Stimulated activated CD8-positive, alpha-beta memory T cell treated with anti-CD3 and anti-CD28 coated beads, Interleukin-15, amount 100 ng/mL, for 1 hour (primary cell): ENCODE measurements at regions not wholly inside any gene's neighbourhood (a gene's known extent, or its start where the extent isn't known, plus 50 kb on each side); places are given as distances from the start of the nearest gene placed in this dataset.

Experiments used
- DNase-seq: peaks from one replicate; pipeline ENCODE4 v3.0.0-alpha.2; 2020; ENCODE audit warnings: low read depth

GRCh38 chr16:66014221-66014620 lies 352.3 kb upstream of the CDH5 start:
- DNase-seq: no peak

GRCh38 chr16:66013486-66013885 lies 353.0 kb upstream of the CDH5 start:
- DNase-seq: no peak

GRCh38 chr16:66008136-66008535 lies 358.4 kb upstream of the CDH5 start:
- no peak for DNase-seq

GRCh38 chr16:66007717-66008116 lies 358.8 kb upstream of the CDH5 start:
- DNase-seq: no peak

GRCh38 chr16:66006485-66006884 lies 360.0 kb upstream of the CDH5 start:
- DNase-seq: no peak

GRCh38 chr16:66004699-66005098 lies 361.8 kb upstream of the CDH5 start:
- no peak for DNase-seq

- DNase-seq: no peak
These were observed 363.3 kb upstream of the CDH5 start for GRCh38 chr16:66003201-66003600.

- no peak for DNase-seq
These were observed 363.9 kb upstream of the CDH5 start for GRCh38 chr16:66002601-66003000.

GRCh38 chr16:66001432-66001831 lies 365.1 kb upstream of the CDH5 start:
- no peak for DNase-seq

- no peak for DNase-seq
These were observed 368.0 kb upstream of the CDH5 start for GRCh38 chr16:65998443-65998842.

- DNase-seq: no peak
These were observed 372.2 kb upstream of the CDH5 start for GRCh38 chr16:65994291-65994690.

- DNase-seq: no peak
These were observed 375.3 kb upstream of the CDH5 start for GRCh38 chr16:65991149-65991701.

GRCh38 chr16:65989861-65990604 lies 376.5 kb upstream of the CDH5 start:
- DNase-seq: no peak

- DNase-seq: no peak
These were observed 378.4 kb upstream of the CDH5 start for GRCh38 chr16:65988024-65988595.

GRCh38 chr16:65984296-65984695 lies 382.2 kb upstream of the CDH5 start:
- DNase-seq: no peak

GRCh38 chr16:65981057-65981456 lies 385.4 kb upstream of the CDH5 start:
- no peak for DNase-seq

GRCh38 chr16:65975049-65975708 lies 391.3 kb upstream of the CDH5 start:
- DNase-seq: no peak

- no peak for DNase-seq
These were observed 399.1 kb upstream of the CDH5 start for GRCh38 chr16:65967376-65967775.

GRCh38 chr16:65965628-65966027 lies 400.9 kb upstream of the CDH5 start:
- DNase-seq: no peak

GRCh38 chr16:65964752-65965151 lies 401.7 kb upstream of the CDH5 start:
- DNase-seq: no peak

GRCh38 chr16:65961476-65962143 lies 404.9 kb upstream of the CDH5 start:
- no peak for DNase-seq

- DNase-seq: no peak
These were observed 406.5 kb upstream of the CDH5 start for GRCh38 chr16:65959983-65960382.

GRCh38 chr16:65958086-65958485 lies 408.4 kb upstream of the CDH5 start:
- DNase-seq: no peak
